Panc1 (cell line): ENCODE measurements at regions not wholly inside any gene's neighbourhood (a gene's known extent, or its start where the extent isn't known, plus 50 kb on each side); places are given as distances from the start of the nearest gene placed in this dataset.

Experiments
- ATAC-seq: fragments of 200-7000 bp; cut with Tn5 transposase; 2 replicates; pipeline ENCODE4 v1.9.1; 2020; ENCODE audit warnings: mild to moderate bottlenecking, moderate library complexity
- BruUV-seq: library from RNA; stranded (reverse); fragments of 400-500 nt; replicated peaks from 2 replicates; lab custom pipeline; 2021; lab: Mats Ljungman, UMichigan
- CTCF ChIA-PET: fragments of 300-600 bp; sonication (Branson Sonifier 250); formaldehyde crosslinking; loops from one replicate; lab custom pipeline; 2022; ENCODE audit warnings: antibody characterized with exemption; lab: Charles Lee
- POLR2A ChIA-PET: fragments of 300-600 bp; sonication (Branson Sonifier 250); formaldehyde crosslinking; loops from one replicate; lab custom pipeline; 2022; ENCODE audit warnings: antibody characterized with exemption; lab: Charles Lee
- DNase-seq: peaks from one replicate; pipeline ENCODE4 v3.0.0-alpha.2; 2010; ENCODE audit warnings: low read depth, low spot score
- H3K27ac ChIP-seq: 2 replicates; pipeline ENCODE4 v1.5.1; 2011; ENCODE audit warnings: mild to moderate bottlenecking, low read length, inconsistent platforms
- H3K27me3 ChIP-seq: fragments of 200-500 bp; sonication (Bioruptor generic); 2 replicates; pipeline ENCODE4 v1.6.0; 2014; ENCODE audit warnings: low read length, inconsistent platforms; ENCODE audit not compliant: control insufficient read depth, insufficient read depth
- H3K36me3 ChIP-seq: fragments of 200-500 bp; sonication (Bioruptor generic); 2 replicates; pipeline ENCODE4 v1.5.1; 2014; ENCODE audit warnings: inconsistent platforms, mild to moderate bottlenecking, low read length, moderate library complexity; ENCODE audit not compliant: control insufficient read depth, insufficient read depth
- H3K4me1 ChIP-seq: 2 replicates; pipeline ENCODE4 v1.5.1; 2011; ENCODE audit warnings: inconsistent platforms, mild to moderate bottlenecking, low read length, moderate library complexity; ENCODE audit not compliant: control insufficient read depth, insufficient read depth
- H3K4me3 ChIP-seq, 2 experiments: 2 replicates each; pipeline ENCODE4 v1.5.1; 2011 to 2012; ENCODE audit warnings: low read depth in 2 of 2, low read length in 2 of 2, mild to moderate bottlenecking in 2 of 2, inconsistent platforms in 1 of 2, moderate library complexity in 1 of 2
- H3K9me3 ChIP-seq: fragments of 200-500 bp; sonication (Bioruptor generic); 2 replicates; pipeline ENCODE4 v1.5.1; 2014; ENCODE audit warnings: low read depth, mild to moderate bottlenecking, inconsistent platforms, low read length, moderate library complexity; ENCODE audit not compliant: control insufficient read depth, insufficient read depth
- POLR2AphosphoS5 ChIP-seq: IDR thresholded peaks from 2 replicates; pipeline ENCODE4 v1.6.1; 2012; ENCODE audit warnings: mild to moderate bottlenecking, low read depth, low read length, moderate library complexity
- SIN3A ChIP-seq: IDR thresholded peaks from 2 replicates; pipeline ENCODE4 v1.6.1; 2012; ENCODE audit warnings: low read depth, mild to moderate bottlenecking, low read length, moderate library complexity, borderline replicate concordance; ENCODE audit not compliant: insufficient read depth
- TCF7L2 ChIP-seq: IDR thresholded peaks from 2 replicates; pipeline ENCODE4 v1.6.1; 2011; ENCODE audit warnings: mild to moderate bottlenecking, low read depth, low read length, inconsistent platforms
- in situ Hi-C: cut with HindIII; loops from 2 replicates; pipeline ENCODE4 v1.10.0; 2016; ENCODE audit warnings: low sequenced_read_pairs, low pct_unique_long_range_greater_than_20kb
- intact Hi-C: fragments of 100-400 bp; cut with micrococcal nuclease; formaldehyde crosslinking; loops from one replicate; pipeline ENCODE4 v1.10.0; 2022; ENCODE audit not compliant: unreplicated experiment
- TF ChIP-seq, protein P1 (sequence below), 2 experiments: IDR thresholded peaks; 2 replicates each; pipeline ENCODE4 v1.6.1; 2011 to 2012; ENCODE audit warnings: low read depth in 2 of 2, control low read depth in 1 of 2, low read length in 1 of 2, mild to moderate bottlenecking in 1 of 2, moderate library complexity in 1 of 2; ENCODE audit not compliant: insufficient read depth in 1 of 2
- TF ChIP-seq, protein P2 (sequence below): fragments of 450-650 bp; IDR thresholded peaks from 2 replicates; pipeline ENCODE4 v1.5.1; 2017; ENCODE audit warnings: mild to moderate bottlenecking

- TF ChIP-seq, protein P1, sequence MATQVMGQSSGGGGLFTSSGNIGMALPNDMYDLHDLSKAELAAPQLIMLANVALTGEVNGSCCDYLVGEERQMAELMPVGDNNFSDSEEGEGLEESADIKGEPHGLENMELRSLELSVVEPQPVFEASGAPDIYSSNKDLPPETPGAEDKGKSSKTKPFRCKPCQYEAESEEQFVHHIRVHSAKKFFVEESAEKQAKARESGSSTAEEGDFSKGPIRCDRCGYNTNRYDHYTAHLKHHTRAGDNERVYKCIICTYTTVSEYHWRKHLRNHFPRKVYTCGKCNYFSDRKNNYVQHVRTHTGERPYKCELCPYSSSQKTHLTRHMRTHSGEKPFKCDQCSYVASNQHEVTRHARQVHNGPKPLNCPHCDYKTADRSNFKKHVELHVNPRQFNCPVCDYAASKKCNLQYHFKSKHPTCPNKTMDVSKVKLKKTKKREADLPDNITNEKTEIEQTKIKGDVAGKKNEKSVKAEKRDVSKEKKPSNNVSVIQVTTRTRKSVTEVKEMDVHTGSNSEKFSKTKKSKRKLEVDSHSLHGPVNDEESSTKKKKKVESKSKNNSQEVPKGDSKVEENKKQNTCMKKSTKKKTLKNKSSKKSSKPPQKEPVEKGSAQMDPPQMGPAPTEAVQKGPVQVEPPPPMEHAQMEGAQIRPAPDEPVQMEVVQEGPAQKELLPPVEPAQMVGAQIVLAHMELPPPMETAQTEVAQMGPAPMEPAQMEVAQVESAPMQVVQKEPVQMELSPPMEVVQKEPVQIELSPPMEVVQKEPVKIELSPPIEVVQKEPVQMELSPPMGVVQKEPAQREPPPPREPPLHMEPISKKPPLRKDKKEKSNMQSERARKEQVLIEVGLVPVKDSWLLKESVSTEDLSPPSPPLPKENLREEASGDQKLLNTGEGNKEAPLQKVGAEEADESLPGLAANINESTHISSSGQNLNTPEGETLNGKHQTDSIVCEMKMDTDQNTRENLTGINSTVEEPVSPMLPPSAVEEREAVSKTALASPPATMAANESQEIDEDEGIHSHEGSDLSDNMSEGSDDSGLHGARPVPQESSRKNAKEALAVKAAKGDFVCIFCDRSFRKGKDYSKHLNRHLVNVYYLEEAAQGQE (IDR thresholded peaks at IDR 0.05; ENCODE audit: insufficient read depth in 1 of 2, low read depth in 2 of 2, low read length in 1 of 2), result no peak
- TF ChIP-seq POLR2AphosphoS5 (no peak), TCF7L2 (no peak), SIN3A (no peak)
- TF ChIP-seq, protein P2, sequence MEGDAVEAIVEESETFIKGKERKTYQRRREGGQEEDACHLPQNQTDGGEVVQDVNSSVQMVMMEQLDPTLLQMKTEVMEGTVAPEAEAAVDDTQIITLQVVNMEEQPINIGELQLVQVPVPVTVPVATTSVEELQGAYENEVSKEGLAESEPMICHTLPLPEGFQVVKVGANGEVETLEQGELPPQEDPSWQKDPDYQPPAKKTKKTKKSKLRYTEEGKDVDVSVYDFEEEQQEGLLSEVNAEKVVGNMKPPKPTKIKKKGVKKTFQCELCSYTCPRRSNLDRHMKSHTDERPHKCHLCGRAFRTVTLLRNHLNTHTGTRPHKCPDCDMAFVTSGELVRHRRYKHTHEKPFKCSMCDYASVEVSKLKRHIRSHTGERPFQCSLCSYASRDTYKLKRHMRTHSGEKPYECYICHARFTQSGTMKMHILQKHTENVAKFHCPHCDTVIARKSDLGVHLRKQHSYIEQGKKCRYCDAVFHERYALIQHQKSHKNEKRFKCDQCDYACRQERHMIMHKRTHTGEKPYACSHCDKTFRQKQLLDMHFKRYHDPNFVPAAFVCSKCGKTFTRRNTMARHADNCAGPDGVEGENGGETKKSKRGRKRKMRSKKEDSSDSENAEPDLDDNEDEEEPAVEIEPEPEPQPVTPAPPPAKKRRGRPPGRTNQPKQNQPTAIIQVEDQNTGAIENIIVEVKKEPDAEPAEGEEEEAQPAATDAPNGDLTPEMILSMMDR, result no peak
- Histone ChIP-seq H3K27ac (no peak overlapping the region), H3K9me3 (no peaks in the 10 kb centered on the region), H3K4me1 (no peaks in the 10 kb centered on the region), H3K27me3 (0 out of 2 replicates have a peak, but pooled peaks cover 4% of the 10 kb centered on the region), H3K4me3 (no peak overlapping the region), H3K36me3 (no peaks in the 10 kb centered on the region)
- ChIA-PET POLR2A (no interaction called here), CTCF (no interaction called here)
- ATAC-seq (no peak), DNase-seq (no peak)
- in situ Hi-C loops, result no loop called here
- no TSS peak for BruUV-seq
- intact Hi-C loops, result no loop called here
These were observed 276.5 kb downstream of the QKI start for GRCh38 chr6:163691049-163691448.

- Histone ChIP-seq H3K4me1 (no peaks in the 10 kb centered on the region), H3K27ac (no peak overlapping the region), H3K36me3 (no peaks in the 10 kb centered on the region), H3K4me3 (no peak overlapping the region), H3K27me3 (0 out of 2 replicates have a peak, but pooled peaks cover 2% of the 10 kb centered on the region), H3K9me3 (no peaks in the 10 kb centered on the region)
- DNase-seq (no peak), ATAC-seq (no peak)
- ChIA-PET CTCF (no interaction called here), POLR2A (no interaction called here)
- BruUV-seq, result no TSS peak
- TF ChIP-seq, protein P2, result no peak
- in situ Hi-C loops (no loop called here), intact Hi-C loops (no loop called here)
These were observed 274.3 kb downstream of the QKI start for GRCh38 chr6:163688739-163689362.
